ENCODE measurements at regions not wholly inside any gene's neighbourhood (a gene's known extent, or its start where the extent isn't known, plus 50 kb on each side); places are given as distances from the start of the nearest gene placed in this dataset.

- Histone ChIP-seq H3K4me2 (ENCODE audit: insufficient read depth, low read length) (no peak overlapping the region), H3K79me2 (ENCODE audit: insufficient read depth, low read length) (no peaks in the 10 kb centered on the region), H3K27ac (ENCODE audit: low read length) (no peak overlapping the region), H3K4me3 (ENCODE audit: low read depth in 1 of 2, low read length in 2 of 2) (no peak overlapping the region), H3K36me3 (ENCODE audit: insufficient read depth, low read length) (no peaks in the 10 kb centered on the region), H3K9me3 (ENCODE audit: insufficient read depth, low read length, severe bottlenecking) (no peaks in the 10 kb centered on the region), H4K20me1 (ENCODE audit: insufficient read depth, low read length) (no peaks in the 10 kb centered on the region), H3K27me3 (ENCODE audit: insufficient read depth, low read length, poor library complexity) (no peaks in the 10 kb centered on the region), H2AFZ (ENCODE audit: low read depth, low read length) (no peak overlapping the region), H3K4me1 (ENCODE audit: insufficient read depth, low read length) (no peaks in the 10 kb centered on the region), H3K9ac (ENCODE audit: low read depth, low read length) (no peak overlapping the region)
- DNase-seq: no peak
- ATAC-seq (ENCODE audit: insufficient read depth, low read depth): no peak
- TF ChIP-seq, protein P1, sequence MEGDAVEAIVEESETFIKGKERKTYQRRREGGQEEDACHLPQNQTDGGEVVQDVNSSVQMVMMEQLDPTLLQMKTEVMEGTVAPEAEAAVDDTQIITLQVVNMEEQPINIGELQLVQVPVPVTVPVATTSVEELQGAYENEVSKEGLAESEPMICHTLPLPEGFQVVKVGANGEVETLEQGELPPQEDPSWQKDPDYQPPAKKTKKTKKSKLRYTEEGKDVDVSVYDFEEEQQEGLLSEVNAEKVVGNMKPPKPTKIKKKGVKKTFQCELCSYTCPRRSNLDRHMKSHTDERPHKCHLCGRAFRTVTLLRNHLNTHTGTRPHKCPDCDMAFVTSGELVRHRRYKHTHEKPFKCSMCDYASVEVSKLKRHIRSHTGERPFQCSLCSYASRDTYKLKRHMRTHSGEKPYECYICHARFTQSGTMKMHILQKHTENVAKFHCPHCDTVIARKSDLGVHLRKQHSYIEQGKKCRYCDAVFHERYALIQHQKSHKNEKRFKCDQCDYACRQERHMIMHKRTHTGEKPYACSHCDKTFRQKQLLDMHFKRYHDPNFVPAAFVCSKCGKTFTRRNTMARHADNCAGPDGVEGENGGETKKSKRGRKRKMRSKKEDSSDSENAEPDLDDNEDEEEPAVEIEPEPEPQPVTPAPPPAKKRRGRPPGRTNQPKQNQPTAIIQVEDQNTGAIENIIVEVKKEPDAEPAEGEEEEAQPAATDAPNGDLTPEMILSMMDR (IDR thresholded peaks at IDR 0.05; ENCODE audit: borderline replicate concordance, extremely low read depth, low read length, poor library complexity, severe bottlenecking): no peak
- TF ChIP-seq EZH2 (IDR thresholded peaks at IDR 0.05; ENCODE audit: borderline replicate concordance, low read depth, low read length, severe bottlenecking): no peak
These were observed 246.7 kb downstream of the CD109 start for GRCh38 chr6:73942592-73943186.

GRCh38 chr6:73941892-73942291 lies 245.9 kb downstream of the CD109 start:
- DNase-seq (no peak), ATAC-seq (ENCODE audit: insufficient read depth, low read depth) (no peak)
- Histone ChIP-seq H3K79me2 (ENCODE audit: insufficient read depth, low read length) (no peaks in the 10 kb centered on the region), H3K4me1 (ENCODE audit: insufficient read depth, low read length) (no peaks in the 10 kb centered on the region), H4K20me1 (ENCODE audit: insufficient read depth, low read length) (no peaks in the 10 kb centered on the region), H3K9ac (ENCODE audit: low read depth, low read length) (no peak overlapping the region), H3K9me3 (ENCODE audit: insufficient read depth, low read length, severe bottlenecking) (no peaks in the 10 kb centered on the region), H3K27me3 (ENCODE audit: insufficient read depth, low read length, poor library complexity) (no peaks in the 10 kb centered on the region), H3K4me2 (ENCODE audit: insufficient read depth, low read length) (no peak overlapping the region), H2AFZ (ENCODE audit: low read depth, low read length) (no peak overlapping the region), H3K27ac (ENCODE audit: low read length) (no peak overlapping the region), H3K36me3 (ENCODE audit: insufficient read depth, low read length) (no peaks in the 10 kb centered on the region), H3K4me3 (ENCODE audit: low read depth in 1 of 2, low read length in 2 of 2) (no peak overlapping the region)
- TF ChIP-seq, protein P1 (IDR thresholded peaks at IDR 0.05; ENCODE audit: borderline replicate concordance, extremely low read depth, low read length, poor library complexity, severe bottlenecking): no peak
- no peak for TF ChIP-seq EZH2 (IDR thresholded peaks at IDR 0.05; ENCODE audit: borderline replicate concordance, low read depth, low read length, severe bottlenecking)

DNA sequence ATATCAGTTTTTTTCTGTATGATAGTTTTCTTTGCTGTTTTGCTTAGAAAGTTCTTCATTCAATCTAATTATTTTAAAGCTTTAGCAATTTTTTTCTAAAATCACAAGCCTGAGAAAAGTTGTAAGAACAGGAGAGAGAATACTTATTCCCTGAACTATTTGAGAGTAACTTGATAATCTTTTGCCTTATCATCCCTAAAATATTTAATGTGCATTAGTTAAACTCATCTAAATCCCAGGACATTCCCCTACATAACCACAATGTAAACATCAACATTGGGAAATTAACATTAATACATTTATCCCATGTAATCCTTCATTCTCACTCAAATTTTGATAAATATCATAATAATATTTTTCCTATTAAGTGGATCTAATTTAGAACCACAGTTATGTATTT lies 241.8 kb downstream of the CD109 start:
- Histone ChIP-seq H3K27ac (ENCODE audit: low read length) (no peak overlapping the region), H3K4me3 (ENCODE audit: low read depth in 1 of 2, low read length in 2 of 2) (no peak overlapping the region), H3K4me1 (ENCODE audit: insufficient read depth, low read length) (no peaks in the 10 kb centered on the region), H3K79me2 (ENCODE audit: insufficient read depth, low read length) (no peaks in the 10 kb centered on the region), H3K9ac (ENCODE audit: low read depth, low read length) (no peak overlapping the region), H3K36me3 (ENCODE audit: insufficient read depth, low read length) (no peaks in the 10 kb centered on the region), H3K4me2 (ENCODE audit: insufficient read depth, low read length) (no peak overlapping the region), H3K9me3 (ENCODE audit: insufficient read depth, low read length, severe bottlenecking) (no peaks in the 10 kb centered on the region), H2AFZ (ENCODE audit: low read depth, low read length) (no peak overlapping the region), H4K20me1 (ENCODE audit: insufficient read depth, low read length) (no peaks in the 10 kb centered on the region), H3K27me3 (ENCODE audit: insufficient read depth, low read length, poor library complexity) (no peaks in the 10 kb centered on the region)
- TF ChIP-seq EZH2 (IDR thresholded peaks at IDR 0.05; ENCODE audit: borderline replicate concordance, low read depth, low read length, severe bottlenecking): no peak
- TF ChIP-seq, protein P1 (IDR thresholded peaks at IDR 0.05; ENCODE audit: borderline replicate concordance, extremely low read depth, low read length, poor library complexity, severe bottlenecking): no peak
- ATAC-seq (ENCODE audit: insufficient read depth, low read depth) (no peak), DNase-seq (no peak)
